OCI-LY7 (cell line): ENCODE measurements at regions not wholly inside any gene's neighbourhood (a gene's known extent, or its start where the extent isn't known, plus 50 kb on each side); places are given as distances from the start of the nearest gene placed in this dataset.

Experiments used
- EZH2phosphoT487 ChIP-seq: fragments of 200-600 bp; sonication (generic); IDR thresholded peaks from 2 replicates; pipeline ENCODE4 v1.6.1; 2018; ENCODE audit warnings: low read depth, borderline replicate concordance, mild to moderate bottlenecking, mixed run types, antibody characterized with exemption, low read length, moderate library complexity, mixed read lengths
- TF ChIP-seq, protein P1 (sequence below): fragments of 200-600 bp; sonication (generic); conservative IDR thresholded peaks from 2 replicates; pipeline ENCODE4 v1.5.1; 2014; ENCODE audit warnings: mild to moderate bottlenecking, antibody characterized with exemption, low read length, moderate library complexity, mixed read lengths

DNA sequence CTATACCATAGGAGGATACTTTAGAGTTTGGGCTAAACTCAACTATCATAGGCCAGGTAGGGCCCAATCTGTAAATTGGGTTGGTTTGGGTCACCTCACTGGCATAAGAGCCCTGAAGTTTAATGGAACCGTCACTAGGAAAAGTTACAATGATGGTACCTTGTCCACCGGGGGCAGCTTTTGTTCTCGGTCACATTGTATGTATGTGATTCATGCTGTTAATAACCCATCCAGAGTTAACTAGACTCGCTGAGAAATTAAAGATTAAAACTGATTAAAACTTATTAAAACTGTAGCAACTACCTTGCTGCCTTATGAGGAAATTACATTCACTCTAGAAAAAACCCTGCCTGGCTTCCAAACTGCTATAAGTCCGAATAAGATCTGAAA lies 145.0 kb upstream of the TMCO5A start:
- TF ChIP-seq, protein P1, sequence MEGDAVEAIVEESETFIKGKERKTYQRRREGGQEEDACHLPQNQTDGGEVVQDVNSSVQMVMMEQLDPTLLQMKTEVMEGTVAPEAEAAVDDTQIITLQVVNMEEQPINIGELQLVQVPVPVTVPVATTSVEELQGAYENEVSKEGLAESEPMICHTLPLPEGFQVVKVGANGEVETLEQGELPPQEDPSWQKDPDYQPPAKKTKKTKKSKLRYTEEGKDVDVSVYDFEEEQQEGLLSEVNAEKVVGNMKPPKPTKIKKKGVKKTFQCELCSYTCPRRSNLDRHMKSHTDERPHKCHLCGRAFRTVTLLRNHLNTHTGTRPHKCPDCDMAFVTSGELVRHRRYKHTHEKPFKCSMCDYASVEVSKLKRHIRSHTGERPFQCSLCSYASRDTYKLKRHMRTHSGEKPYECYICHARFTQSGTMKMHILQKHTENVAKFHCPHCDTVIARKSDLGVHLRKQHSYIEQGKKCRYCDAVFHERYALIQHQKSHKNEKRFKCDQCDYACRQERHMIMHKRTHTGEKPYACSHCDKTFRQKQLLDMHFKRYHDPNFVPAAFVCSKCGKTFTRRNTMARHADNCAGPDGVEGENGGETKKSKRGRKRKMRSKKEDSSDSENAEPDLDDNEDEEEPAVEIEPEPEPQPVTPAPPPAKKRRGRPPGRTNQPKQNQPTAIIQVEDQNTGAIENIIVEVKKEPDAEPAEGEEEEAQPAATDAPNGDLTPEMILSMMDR = peak; percentile 21; the same call in 1 of the 2 replicates
- no peak for TF ChIP-seq EZH2phosphoT487
